GM23248 (cell line): ENCODE measurements at regions not wholly inside any gene's neighbourhood (a gene's known extent, or its start where the extent isn't known, plus 50 kb on each side); places are given as distances from the start of the nearest gene placed in this dataset.

Source experiments
- DNase-seq: peaks from one replicate; pipeline ENCODE4 v3.0.0-alpha.2; 2015
- H2AFZ ChIP-seq: fragments of 200-600 bp; sonication (generic); 2 replicates; pipeline ENCODE4 v1.6.1; 2016; ENCODE audit warnings: antibody characterized with exemption
- H3F3A ChIP-seq: fragments of 200-600 bp; sonication (generic); 2 replicates; pipeline ENCODE4 v1.6.1; 2016; ENCODE audit warnings: mild to moderate bottlenecking, antibody characterized with exemption, mixed run types; ENCODE audit not compliant: insufficient read depth
- H3K27ac ChIP-seq: fragments of 200-600 bp; sonication (generic); 2 replicates; pipeline ENCODE4 v1.5.1; 2016; ENCODE audit warnings: mild to moderate bottlenecking
- H3K27me3 ChIP-seq: fragments of 200-600 bp; sonication (generic); replicated peaks from 2 replicates; pipeline ENCODE4 v1.6.1; 2016; ENCODE audit warnings: mild to moderate bottlenecking; ENCODE audit not compliant: insufficient read depth
- H3K36me3 ChIP-seq: fragments of 200-600 bp; sonication (generic); 2 replicates; pipeline ENCODE4 v1.6.1; 2016; ENCODE audit warnings: low read depth, mild to moderate bottlenecking
- H3K4me1 ChIP-seq: fragments of 200-600 bp; sonication (generic); 2 replicates; pipeline ENCODE4 v1.6.1; 2016; ENCODE audit warnings: mild to moderate bottlenecking; ENCODE audit not compliant: insufficient read depth
- H3K4me2 ChIP-seq: fragments of 200-600 bp; sonication (generic); one replicate; pipeline ENCODE4 v1.6.1; 2016; ENCODE audit warnings: mild to moderate bottlenecking; ENCODE audit not compliant: unreplicated experiment
- H3K4me3 ChIP-seq: fragments of 200-600 bp; sonication (generic); 2 replicates; pipeline ENCODE4 v1.5.1; 2016; ENCODE audit warnings: mild to moderate bottlenecking
- H3K79me2 ChIP-seq: fragments of 200-600 bp; sonication (generic); 2 replicates; pipeline ENCODE4 v1.6.1; 2016; ENCODE audit warnings: mild to moderate bottlenecking; ENCODE audit not compliant: insufficient read depth
- H3K9ac ChIP-seq: fragments of 200-600 bp; sonication (generic); 2 replicates; pipeline ENCODE4 v1.6.1; 2016; ENCODE audit warnings: mild to moderate bottlenecking
- H3K9me2 ChIP-seq: fragments of 200-600 bp; sonication (generic); 2 replicates; pipeline ENCODE4 v1.6.1; 2016; ENCODE audit warnings: mixed run types, mild to moderate bottlenecking, moderate library complexity; ENCODE audit not compliant: insufficient read depth
- H3K9me3 ChIP-seq: fragments of 200-600 bp; sonication (generic); one replicate; pipeline ENCODE4 v1.6.1; 2017; ENCODE audit warnings: low read depth
- H4K20me1 ChIP-seq: fragments of 200-600 bp; sonication (generic); 2 replicates; pipeline ENCODE4 v1.6.0; 2016; ENCODE audit not compliant: insufficient read depth
- EZH2 ChIP-seq: fragments of 200-600 bp; sonication (generic); IDR thresholded peaks from 2 replicates; pipeline ENCODE4 v1.6.1; 2018; ENCODE audit warnings: antibody characterized with exemption, mild to moderate bottlenecking; ENCODE audit not compliant: insufficient read depth, poor library complexity, severe bottlenecking
- EZH2phosphoT487 ChIP-seq: fragments of 200-600 bp; sonication (generic); IDR thresholded peaks from 2 replicates; pipeline ENCODE4 v1.6.1; 2018; ENCODE audit warnings: antibody characterized with exemption, moderate library complexity, mild to moderate bottlenecking, low read depth; ENCODE audit not compliant: insufficient read depth
- WGBS, 2 experiments: methylation state at CpG; one replicate each; pipeline ENCODE4 v1.1.6; 2015 to 2017; ENCODE audit warnings: low lambda C conversion rate in 2 of 2, low coverage in 1 of 2; ENCODE audit errors: missing lambda C conversion rate in 2 of 2; 5-methylcytosine and 5-hydroxymethylcytosine counted together
- in situ Hi-C: fragments of 300-500 bp; cut with MboI; formaldehyde crosslinking; loops from 2 replicates; pipeline ENCODE4 v1.15.0; 2020

- Histone ChIP-seq H3K27ac (no peak overlapping the region), H3K4me2 (no peak overlapping the region), H3K36me3 (no peaks in the 10 kb centered on the region), H3K9me2 (no peaks in the 10 kb centered on the region), H3K4me1 (no peaks in the 10 kb centered on the region), H3K27me3 (peaks cover 17% of the 10 kb centered on the region), H3K9ac (no peak overlapping the region), H3K9me3 (no peaks in the 10 kb centered on the region), H3K4me3 (no peak overlapping the region), H3F3A (no peaks in the 10 kb centered on the region), H4K20me1 (no peaks in the 10 kb centered on the region), H3K79me2 (no peaks in the 10 kb centered on the region), H2AFZ (no peak overlapping the region)
- in situ Hi-C loops: no loop called here
- 39 to 42% methylated on average over 2 of the region's 2 CpGs for WGBS, 2 experiments
- TF ChIP-seq EZH2: no peak
- no peak for TF ChIP-seq EZH2phosphoT487
- no peak for DNase-seq
These were observed 146.7 kb upstream of the MLN start for GRCh38 chr6:33950472-33950881.

- H3K4me3 ChIP-seq: no peak overlapping the region
- 64 to 67% methylated on average over 7 to 9 of the region's 9 CpGs for WGBS, 2 experiments
- H3K79me2 ChIP-seq: no peaks in the 10 kb centered on the region
- H3K36me3 ChIP-seq: no peaks in the 10 kb centered on the region
- DNase-seq: no peak
- no peaks in the 10 kb centered on the region for H3K9me2 ChIP-seq
- H3K27ac ChIP-seq: no peak overlapping the region
- no peak for TF ChIP-seq EZH2
- no peak for TF ChIP-seq EZH2phosphoT487
- H3K9me3 ChIP-seq: no peaks in the 10 kb centered on the region
- H4K20me1 ChIP-seq: no peaks in the 10 kb centered on the region
- no peaks in the 10 kb centered on the region for H3F3A ChIP-seq
- H2AFZ ChIP-seq: no peak overlapping the region
- in situ Hi-C loops: no loop called here
- no peak overlapping the region for H3K9ac ChIP-seq
- no peaks in the 10 kb centered on the region for H3K4me1 ChIP-seq
- H3K4me2 ChIP-seq: no peak overlapping the region
- H3K27me3 ChIP-seq: peaks cover 17% of the 10 kb centered on the region
These were observed 146.2 kb upstream of the MLN start for GRCh38 chr6:33949877-33950435.

GRCh38 chr6:33949111-33949510 lies 145.3 kb upstream of the MLN start:
- no peak overlapping the region for H2AFZ ChIP-seq
- H3K4me2 ChIP-seq: no peak overlapping the region
- 54 to 68% methylated on average over 5 of the region's 5 CpGs for WGBS, 2 experiments

GRCh38 chr6:33947916-33948594 lies 144.3 kb upstream of the MLN start:
- H3F3A ChIP-seq: no peaks in the 10 kb centered on the region
- no peak overlapping the region for H3K4me3 ChIP-seq
- H3K27ac ChIP-seq: no peak overlapping the region
- H3K27me3 ChIP-seq: peaks cover 19% of the 10 kb centered on the region
- WGBS, 2 experiments: 60 to 62% methylated on average over 6 of the region's 6 CpGs
- no peak overlapping the region for H2AFZ ChIP-seq
- H4K20me1 ChIP-seq: no peaks in the 10 kb centered on the region
- H3K9me2 ChIP-seq: no peaks in the 10 kb centered on the region
- H3K9me3 ChIP-seq: no peaks in the 10 kb centered on the region
- H3K36me3 ChIP-seq: no peaks in the 10 kb centered on the region
- no peak for TF ChIP-seq EZH2
- TF ChIP-seq EZH2phosphoT487: no peak
- no peak for DNase-seq
- in situ Hi-C loops: no loop called here
- no peaks in the 10 kb centered on the region for H3K79me2 ChIP-seq
- no peak overlapping the region for H3K9ac ChIP-seq
- no peak overlapping the region for H3K4me2 ChIP-seq
- H3K4me1 ChIP-seq: no peaks in the 10 kb centered on the region

More at GRCh38 chr6:33949111-33949510, 145.3 kb upstream of the MLN start:
- no peaks in the 10 kb centered on the region for H3K4me1 ChIP-seq
- H3K9ac ChIP-seq: no peak overlapping the region
- in situ Hi-C loops: no loop called here
- H3K4me3 ChIP-seq: no peak overlapping the region
- no peaks in the 10 kb centered on the region for H4K20me1 ChIP-seq
- TF ChIP-seq EZH2 (no peak), EZH2phosphoT487 (no peak)
- H3K9me3 ChIP-seq: no peaks in the 10 kb centered on the region
- H3K36me3 ChIP-seq: no peaks in the 10 kb centered on the region
- H3F3A ChIP-seq: no peaks in the 10 kb centered on the region
- H3K27ac ChIP-seq: no peak overlapping the region
- peaks cover 17% of the 10 kb centered on the region for H3K27me3 ChIP-seq
- no peaks in the 10 kb centered on the region for H3K79me2 ChIP-seq
- DNase-seq: no peak
- no peaks in the 10 kb centered on the region for H3K9me2 ChIP-seq

GRCh38 chr6:33947047-33947446 lies 143.2 kb upstream of the MLN start:
- no peak overlapping the region for H2AFZ ChIP-seq
- H4K20me1 ChIP-seq: no peaks in the 10 kb centered on the region
- H3K9ac ChIP-seq: no peak overlapping the region
- in situ Hi-C loops: no loop called here
- H3K36me3 ChIP-seq: no peaks in the 10 kb centered on the region
- no peak for DNase-seq
- H3K27me3 ChIP-seq: peaks cover 16% of the 10 kb centered on the region
- TF ChIP-seq EZH2phosphoT487: no peak
- no peak for TF ChIP-seq EZH2
- H3K4me2 ChIP-seq: no peak overlapping the region
- no peaks in the 10 kb centered on the region for H3K79me2 ChIP-seq
- H3K4me1 ChIP-seq: no peaks in the 10 kb centered on the region
- no peak overlapping the region for H3K4me3 ChIP-seq
- no peaks in the 10 kb centered on the region for H3F3A ChIP-seq
- H3K9me3 ChIP-seq: no peaks in the 10 kb centered on the region
- WGBS, 2 experiments: 77% methylated on average over 4 of the region's 4 CpGs
- H3K9me2 ChIP-seq: no peaks in the 10 kb centered on the region
- no peak overlapping the region for H3K27ac ChIP-seq
